ENCODE measurements at regions not wholly inside any gene's neighbourhood (a gene's known extent, or its start where the extent isn't known, plus 50 kb on each side); places are given as distances from the start of the nearest gene placed in this dataset.

- DNase-seq: no peak
These were observed 440.4 kb upstream of the CADM1 start for GRCh38 chr11:115944596-115944995.

- no peak for DNase-seq
These were observed 437.8 kb upstream of the CADM1 start for GRCh38 chr11:115942011-115942410.

- DNase-seq: no peak
These were observed 437.3 kb upstream of the CADM1 start for GRCh38 chr11:115941481-115941993.

GRCh38 chr11:115941044-115941443, 436.8 kb upstream of the CADM1 start:
- no peak for DNase-seq

GRCh38 chr11:115939731-115940421, 435.7 kb upstream of the CADM1 start:
- no peak for DNase-seq

GRCh38 chr11:115939104-115939730, 435.0 kb upstream of the CADM1 start:
- no peak for DNase-seq

- no peak for DNase-seq
These were observed 429.3 kb upstream of the CADM1 start for GRCh38 chr11:115933564-115933963.

GRCh38 chr11:115931548-115932083, 427.4 kb upstream of the CADM1 start:
- DNase-seq: no peak

- no peak for DNase-seq
These were observed 426.8 kb upstream of the CADM1 start for GRCh38 chr11:115930886-115931547.

GRCh38 chr11:115930291-115930690, 426.1 kb upstream of the CADM1 start:
- DNase-seq: no peak

GRCh38 chr11:115929618-115930129, 425.5 kb upstream of the CADM1 start:
- DNase-seq: no peak

GRCh38 chr11:115928811-115929210, 424.6 kb upstream of the CADM1 start:
- DNase-seq: no peak

GRCh38 chr11:115927823-115928329, 423.7 kb upstream of the CADM1 start:
- no peak for DNase-seq

- no peak for DNase-seq
These were observed 422.4 kb upstream of the CADM1 start for GRCh38 chr11:115926601-115927000.

- no peak for DNase-seq
These were observed 421.9 kb upstream of the CADM1 start for GRCh38 chr11:115926138-115926537.

- DNase-seq: no peak
These were observed 421.4 kb upstream of the CADM1 start for GRCh38 chr11:115925568-115926090.

- DNase-seq: no peak
These were observed 420.7 kb upstream of the CADM1 start for GRCh38 chr11:115924744-115925567.

GRCh38 chr11:115922876-115923275, 418.7 kb upstream of the CADM1 start:
- DNase-seq: no peak

GRCh38 chr11:115921986-115922385, 417.8 kb upstream of the CADM1 start:
- DNase-seq: no peak

- DNase-seq: no peak
These were observed 417.3 kb upstream of the CADM1 start for GRCh38 chr11:115921540-115921939.

- DNase-seq: no peak
These were observed 416.7 kb upstream of the CADM1 start for GRCh38 chr11:115920841-115921480.
